Activated CD4-positive, alpha-beta T cell treated with anti-CD3 and anti-CD28 coated beads, Interleukin-2, amount 50 U/mL, for 1 hour (primary cell): ENCODE measurements at regions not wholly inside any gene's neighbourhood (a gene's known extent, or its start where the extent isn't known, plus 50 kb on each side); places are given as distances from the start of the nearest gene placed in this dataset.
"Not testable (repeated sequence)": the region's sequence is repeated elsewhere in the genome, so short reads cannot be mapped to it uniquely, and the experiment has no call there.

Experiments
- DNase-seq: peaks from one replicate; pipeline ENCODE4 v3.0.0-alpha.2; 2020

DNA sequence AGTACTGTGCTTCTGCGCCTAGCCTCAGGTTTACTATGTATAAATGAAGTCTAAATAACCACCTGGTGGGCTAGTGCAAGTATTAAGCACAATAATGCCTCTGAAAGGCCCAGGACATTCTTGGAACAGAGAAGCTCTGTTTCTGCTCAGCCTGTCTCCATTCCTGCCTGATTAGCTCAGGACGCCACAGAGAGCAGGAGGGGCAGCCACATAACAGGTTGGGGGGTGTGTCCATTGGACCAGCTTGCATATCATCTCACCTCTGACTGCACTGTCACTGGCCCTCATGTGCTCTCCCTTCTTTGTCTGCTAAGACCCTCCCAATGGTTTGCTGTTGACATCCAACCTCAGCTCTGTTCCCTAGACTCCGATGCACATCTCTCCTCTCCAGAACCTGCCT lies 52.8 kb upstream of the IKZF1 start:
- no peak for DNase-seq

DNA sequence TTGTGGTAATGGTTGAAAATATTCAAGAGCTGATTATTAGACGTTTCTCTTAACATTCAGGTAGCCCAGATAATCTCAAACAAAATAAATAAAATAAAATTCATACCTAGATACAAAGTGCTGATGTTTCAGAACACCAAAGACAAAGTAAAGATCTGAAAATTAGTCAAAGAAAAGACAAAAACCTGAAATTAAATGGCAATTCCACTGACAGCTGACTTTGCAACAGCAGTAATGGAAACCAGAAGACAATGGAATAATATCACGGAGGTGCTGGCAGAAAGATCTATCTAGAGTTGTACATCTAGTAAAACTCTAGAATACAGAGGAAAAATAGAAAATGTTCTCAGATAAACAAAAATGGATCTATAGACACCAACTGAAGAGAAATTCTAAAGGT lies 58.0 kb upstream of the IKZF1 start:
- no peak for DNase-seq

DNA sequence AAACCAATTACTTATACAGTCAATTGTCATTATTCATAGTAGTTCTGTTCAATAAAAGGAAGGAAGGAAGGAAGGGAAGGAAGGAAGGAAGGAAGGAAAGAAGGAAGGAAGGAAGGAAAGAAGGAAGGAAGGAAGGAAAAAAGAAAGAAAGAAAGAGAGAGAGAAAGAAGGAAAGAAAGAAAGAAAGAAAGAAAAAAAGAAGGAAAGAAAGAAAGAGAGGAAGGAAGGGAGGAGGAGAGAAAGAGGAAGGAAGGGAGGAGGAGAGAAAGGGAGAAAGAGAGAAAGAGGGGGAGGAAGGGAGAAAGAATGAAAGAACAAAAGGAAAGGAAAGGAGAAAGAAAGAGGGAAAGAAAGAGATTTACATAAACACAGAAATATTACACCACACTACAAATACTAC lies 62.4 kb upstream of the IKZF1 start:
- not testable (repeated sequence) for DNase-seq

DNA sequence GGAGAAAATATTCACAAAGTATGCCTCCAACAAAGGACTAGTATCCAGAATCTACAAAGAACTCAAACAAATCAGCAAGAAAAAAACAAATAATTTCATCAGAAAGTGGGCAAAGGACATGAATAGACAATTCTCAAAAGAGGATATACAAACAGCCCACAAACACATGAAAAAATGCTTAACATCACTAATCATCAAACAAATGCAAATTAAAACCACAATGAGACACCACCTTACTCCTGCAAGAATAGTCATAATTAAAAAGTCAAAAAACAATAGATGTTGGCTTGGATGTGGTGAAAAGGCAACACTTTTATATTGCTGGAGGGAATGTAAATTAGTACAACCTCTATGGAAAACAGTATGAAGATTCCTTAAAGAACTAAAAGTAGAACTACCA lies 63.8 kb upstream of the IKZF1 start:
- DNase-seq, result not testable (repeated sequence)

DNA sequence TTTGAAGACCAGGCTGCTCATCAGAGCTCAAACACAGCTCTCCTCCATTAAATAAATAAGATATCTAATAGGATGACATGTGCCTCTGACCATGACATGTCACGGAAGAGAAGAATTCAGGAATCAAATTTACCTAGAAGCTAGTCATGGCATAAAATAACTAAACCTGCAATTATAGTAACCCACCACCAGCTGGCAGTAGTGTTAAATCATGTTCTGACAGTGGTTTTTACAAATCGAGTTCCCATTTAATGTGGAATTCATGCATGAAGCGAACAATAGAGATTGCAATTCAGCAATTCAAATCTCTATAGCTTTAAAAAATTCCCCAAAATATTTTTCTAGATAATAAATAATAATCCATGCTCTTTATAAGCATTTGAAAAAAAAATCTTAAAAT lies 74.6 kb upstream of the IKZF1 start:
- DNase-seq, result no peak

DNA sequence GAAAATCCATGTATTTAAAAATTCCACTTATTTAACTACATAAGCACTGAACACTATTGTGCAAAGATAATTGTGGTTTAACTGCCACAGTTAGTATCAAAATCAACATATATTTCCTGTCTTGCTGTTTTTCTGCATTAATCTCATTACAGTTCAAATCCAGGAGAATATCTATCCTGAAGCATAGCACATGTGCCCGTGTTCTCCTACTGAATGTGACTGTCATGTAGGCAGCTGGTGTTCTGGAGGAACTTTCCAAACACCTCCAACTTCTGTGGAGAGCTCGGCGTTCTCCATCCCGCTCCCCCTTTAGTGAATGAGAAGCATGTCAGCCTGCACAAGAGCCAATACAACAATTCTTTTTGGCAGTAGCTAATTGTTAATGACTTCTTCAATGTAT lies 76.4 kb upstream of the IKZF1 start:
- no peak for DNase-seq

DNA sequence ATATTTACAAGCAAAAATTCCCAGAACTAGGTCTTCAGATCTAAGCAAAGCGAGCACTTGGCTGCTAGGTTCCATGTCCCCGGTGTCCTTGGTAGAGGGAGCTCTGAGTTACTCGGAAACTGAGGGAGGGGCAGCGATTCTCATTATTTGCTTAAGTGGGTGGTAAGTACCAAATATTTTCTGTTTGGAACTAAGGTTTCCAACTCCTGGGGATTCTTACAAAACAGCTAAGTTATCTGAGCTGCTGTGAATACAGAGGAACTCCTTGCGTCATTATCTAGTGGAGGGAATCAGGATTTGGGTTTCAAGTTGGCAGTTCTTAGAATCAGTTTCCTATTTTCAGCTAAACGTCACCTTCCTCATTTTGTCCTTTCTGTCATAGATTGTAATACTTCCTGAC lies 76.8 kb upstream of the IKZF1 start:
- no peak for DNase-seq

DNA sequence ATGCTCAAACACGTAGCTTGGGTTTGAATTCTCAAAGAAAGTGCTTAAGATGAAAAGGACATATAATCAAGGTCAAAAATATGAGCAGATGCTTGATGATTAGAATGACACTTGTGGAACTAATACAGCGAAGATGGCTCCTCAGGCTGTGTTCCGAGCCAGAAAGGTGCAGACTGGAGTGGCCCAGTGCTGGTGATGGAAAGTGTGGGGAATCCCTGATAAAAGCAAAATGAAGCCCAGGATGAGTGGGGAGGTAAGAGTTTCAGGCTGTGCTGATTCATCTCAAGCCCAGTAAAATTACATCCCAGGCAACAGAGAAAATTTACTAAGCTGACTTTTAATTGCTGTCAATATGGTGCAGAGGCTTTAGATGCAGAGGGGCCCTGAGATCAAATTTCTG lies 77.8 kb upstream of the IKZF1 start:
- no peak for DNase-seq

DNA sequence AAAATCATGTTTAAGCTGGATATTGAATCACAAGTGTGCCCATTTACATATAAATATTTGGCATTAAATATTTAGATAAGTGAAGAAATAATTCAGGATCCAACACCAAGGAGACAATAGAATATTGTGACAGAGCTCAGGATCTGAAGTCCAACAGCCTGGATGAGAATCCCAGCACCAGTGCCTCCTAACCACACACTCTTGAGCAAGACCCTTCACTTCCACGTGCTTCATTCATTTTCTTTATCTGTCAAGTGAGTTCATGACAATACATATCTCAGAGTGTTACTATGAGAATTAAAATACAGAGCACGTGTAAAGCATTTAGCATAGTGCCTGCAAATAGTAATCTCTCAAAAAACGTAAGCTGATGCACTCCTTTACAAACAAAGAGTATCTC lies 78.4 kb upstream of the IKZF1 start:
- no peak for DNase-seq

DNA sequence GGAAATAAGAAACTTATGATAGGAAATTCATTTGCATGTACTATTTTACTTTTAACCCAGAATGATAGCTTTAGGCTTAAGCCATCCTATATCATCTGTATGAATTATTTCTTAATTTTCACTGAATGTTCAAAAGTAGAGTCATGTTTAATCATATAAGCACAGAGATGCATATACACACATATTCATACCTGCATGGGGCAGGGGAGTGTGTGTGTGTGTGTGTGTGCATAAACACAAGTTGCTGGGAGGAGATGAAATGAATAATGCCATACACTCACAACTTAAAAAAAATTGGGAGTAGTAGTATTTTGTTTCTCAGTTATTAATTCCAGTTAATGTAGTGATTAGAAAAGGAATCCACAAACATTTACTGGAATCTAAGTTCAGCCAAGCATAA lies 83.1 kb upstream of the IKZF1 start:
- DNase-seq, result no peak

DNA sequence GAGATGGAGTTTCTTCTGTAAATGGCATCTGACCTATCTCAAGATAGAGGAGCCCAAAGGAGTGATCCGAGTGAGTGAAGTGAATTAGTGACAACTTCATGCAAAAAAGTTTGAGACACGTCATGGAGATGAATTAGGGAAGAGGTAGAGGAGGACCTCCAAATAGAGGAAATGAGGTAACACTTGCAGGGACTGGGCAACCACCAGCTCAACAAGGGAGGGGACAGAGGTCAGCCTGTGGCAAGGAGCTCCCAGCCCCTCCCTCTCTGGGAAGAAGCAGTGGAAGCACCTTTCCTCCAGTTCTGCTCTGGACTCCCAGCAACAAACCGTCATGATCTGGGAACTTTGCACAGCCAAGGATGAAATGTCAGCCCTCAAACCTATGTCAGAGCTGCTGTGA lies 83.5 kb upstream of the IKZF1 start:
- DNase-seq, result no peak

DNA sequence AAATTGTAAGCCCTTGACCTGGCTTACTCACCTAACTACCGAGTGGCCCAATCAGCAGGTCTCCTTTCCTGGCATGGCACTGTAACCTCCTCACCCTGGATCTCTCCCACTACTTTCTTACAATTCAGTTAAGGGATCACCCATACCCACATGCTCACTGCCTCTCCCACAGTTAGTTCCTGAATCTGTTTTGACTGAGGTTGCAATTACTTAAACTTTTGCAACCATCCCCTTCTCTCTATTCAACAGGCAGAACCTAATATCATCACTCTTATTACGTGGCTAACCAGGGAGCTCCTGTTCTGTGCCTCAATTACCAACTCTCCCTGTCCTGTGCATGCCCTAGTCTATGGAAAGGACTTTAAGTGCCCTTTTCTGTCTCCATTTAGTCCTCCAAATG lies 84.2 kb upstream of the IKZF1 start:
- DNase-seq, result no peak

DNA sequence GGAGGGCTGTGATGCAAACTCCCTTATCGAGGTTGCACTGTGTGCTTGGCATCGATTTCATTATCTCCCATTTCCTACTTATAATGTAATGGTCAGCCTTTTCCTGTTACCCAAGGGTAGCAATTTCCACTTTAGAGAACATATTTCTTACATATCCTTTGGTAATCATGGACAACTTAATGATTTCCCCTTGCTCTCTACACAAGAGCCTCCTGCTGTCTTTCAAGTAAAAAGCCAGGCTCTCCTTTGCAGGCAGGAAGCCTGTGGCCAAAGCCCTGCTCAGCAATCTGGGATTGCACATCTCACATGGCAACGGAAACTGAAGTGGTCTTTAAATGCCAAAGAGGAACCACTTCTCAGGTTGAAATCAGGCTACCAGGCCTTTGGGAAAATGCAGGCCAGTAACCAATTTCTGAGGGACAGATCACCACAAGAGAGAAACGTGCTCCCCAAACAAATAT lies 86.7 kb upstream of the IKZF1 start:
- DNase-seq, result no peak

DNA sequence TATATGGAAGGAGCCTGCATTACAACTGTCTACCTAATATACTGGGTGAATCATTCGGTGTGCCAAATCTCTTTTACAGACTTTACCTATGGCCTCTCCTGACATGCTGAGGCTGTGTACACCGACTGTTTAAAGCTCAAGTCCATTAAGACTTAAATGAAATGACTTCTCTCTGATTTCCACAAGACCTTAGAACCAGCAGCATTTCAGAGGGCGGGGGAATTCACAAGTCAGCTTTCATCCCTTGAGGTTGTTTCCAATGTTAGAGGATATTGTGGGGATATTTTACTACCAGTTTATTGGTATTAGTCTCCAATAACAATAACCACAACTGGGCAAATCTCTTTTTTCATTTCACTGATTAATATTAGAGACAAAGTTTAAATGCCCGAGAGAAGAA lies 87.1 kb upstream of the IKZF1 start:
- no peak for DNase-seq

DNA sequence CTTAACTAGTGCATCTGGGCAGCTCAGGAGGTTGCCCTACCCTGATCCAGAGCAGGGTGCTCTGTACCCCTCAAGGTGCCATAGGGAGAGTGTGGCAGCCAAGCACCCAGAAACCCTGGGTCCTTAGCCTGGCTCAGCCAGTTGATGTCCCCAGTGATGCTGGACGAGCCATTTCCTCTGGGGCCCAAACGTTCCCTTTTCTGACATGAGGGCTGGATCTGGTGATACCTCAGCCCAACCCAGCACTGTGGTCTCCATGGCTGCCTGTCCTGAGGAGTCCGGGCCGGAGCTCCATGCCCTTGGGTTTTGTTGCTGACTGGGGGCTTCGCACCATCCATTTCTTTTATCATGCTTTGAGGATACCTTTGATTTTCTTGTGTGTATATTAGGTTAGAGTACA lies 87.9 kb upstream of the IKZF1 start:
- DNase-seq, result no peak

DNA sequence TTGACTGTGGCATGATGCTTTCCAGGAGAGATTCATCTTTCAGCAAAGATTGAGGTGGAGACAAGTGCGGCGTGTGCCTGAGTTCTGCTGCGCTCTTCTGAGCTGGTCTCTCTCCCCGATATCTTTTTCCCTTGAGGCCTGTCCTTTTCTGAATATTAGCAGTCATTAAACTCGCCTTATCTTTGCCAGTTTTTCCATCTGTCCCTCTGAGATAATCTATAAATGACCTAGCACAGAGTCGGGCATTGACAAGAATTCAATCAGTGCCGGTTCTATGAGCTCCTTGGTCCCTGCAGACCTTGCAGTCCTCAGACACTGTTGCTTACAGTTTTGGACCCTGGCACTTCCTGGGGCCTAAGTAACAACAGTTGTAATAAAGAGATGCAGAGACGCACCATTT lies 89.7 kb upstream of the IKZF1 start:
- DNase-seq, result no peak

DNA sequence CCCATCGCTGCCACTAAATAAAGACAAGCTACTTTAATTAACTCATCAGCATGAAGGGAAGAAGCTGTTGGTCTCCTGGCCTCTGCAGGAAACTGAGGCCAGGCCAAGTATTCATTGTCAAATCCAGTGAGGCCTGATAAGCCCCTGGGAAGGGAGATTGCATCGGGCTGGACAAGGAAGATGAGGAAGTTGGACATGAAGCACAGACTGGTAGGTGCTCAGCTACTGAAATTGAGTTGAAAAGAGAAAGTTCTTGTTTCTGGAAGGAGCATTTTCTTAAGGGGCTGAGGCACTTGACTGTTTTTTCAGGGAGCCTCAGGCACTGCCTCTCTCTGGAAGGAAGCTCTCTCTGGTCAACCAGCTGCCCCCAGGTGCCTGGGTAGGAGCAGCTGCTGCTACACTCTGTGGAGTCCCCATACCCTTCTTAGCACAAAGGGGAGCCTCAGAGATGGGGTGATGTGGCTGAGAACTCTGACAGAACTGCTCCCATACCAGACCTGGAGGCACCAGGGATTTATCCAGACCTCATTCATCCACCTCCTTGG lies 90.3 kb upstream of the IKZF1 start:
- no peak for DNase-seq

DNA sequence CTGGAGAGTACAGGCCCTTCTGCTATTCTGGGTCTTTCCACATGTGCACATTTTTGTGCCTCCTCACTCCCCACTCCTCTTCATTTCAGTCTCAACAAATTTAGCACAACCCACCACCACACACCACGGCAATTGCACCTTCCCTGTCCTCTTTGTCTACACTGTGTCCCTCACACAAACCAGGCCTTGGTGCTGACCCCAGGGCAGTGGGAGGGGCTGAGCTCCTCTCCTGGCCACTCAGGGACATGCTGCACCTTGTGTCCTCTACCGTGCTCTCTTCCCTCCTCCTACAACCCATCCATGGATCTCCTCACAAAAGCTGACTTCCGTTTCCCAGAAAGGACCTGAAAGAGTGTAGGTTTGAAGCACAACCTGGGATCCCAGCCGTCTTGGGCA lies 90.9 kb upstream of the IKZF1 start:
- DNase-seq, result no peak

DNA sequence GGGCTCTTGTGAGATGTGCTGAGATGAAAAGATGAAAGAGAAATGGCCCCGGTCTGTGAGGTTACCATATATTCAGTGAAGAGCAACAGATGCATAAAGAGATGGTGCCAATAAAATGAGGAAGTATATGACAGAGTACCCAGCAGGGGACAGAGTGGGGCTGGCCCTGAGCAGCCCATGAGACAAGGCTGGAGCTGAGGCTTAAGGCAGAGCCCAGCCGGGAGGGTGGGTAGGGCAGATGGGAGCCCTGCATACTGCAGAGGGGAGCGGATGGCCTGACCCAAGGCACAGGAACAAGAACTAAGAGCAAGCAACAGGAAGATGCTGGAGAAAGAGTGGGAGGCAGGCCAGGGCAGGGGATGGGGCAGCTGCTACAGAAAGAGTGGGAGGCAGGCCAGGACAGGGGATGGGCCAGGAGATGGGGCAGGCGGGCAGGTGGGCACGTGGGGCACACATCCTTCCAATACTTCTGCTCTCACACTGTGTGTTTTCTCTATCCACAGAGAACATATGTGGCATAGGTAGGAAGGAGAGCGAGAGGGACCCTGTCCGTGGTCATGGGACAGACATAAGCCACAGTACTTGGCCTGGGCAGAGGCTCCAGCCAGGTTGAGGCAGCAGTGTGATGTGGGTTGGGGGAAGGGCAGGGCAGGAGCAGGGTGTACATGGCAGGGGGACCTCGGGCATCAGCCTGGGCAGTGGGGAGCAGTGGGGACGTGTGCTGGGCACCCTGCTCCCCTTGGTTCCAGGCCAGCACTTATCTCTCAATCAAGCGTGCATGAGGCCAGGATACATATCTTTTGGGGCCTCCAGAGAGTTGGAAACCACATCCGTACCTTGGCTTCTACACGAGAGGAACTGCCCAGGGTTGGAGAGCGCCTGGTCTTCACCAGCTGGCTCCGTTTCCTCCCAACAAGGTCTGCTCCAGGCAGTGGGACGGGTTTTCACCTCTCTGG lies 91.6 kb upstream of the IKZF1 start:
- no peak for DNase-seq

DNA sequence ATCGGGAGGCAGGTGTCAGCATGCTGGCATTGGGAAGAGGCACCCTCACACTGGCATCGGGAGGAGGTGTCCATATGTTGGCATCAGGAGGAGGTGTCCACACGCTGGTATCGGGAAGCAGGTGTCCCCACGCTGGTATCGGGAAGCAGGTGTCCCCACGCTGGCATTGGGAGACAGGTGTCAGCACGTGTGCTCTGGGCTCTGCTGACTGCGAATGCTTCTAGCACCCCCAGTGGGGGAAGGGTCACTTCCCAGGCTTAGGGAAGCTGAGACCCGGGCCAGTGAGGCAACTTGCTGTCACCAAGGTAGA lies 92.5 kb upstream of the IKZF1 start:
- no peak for DNase-seq

DNA sequence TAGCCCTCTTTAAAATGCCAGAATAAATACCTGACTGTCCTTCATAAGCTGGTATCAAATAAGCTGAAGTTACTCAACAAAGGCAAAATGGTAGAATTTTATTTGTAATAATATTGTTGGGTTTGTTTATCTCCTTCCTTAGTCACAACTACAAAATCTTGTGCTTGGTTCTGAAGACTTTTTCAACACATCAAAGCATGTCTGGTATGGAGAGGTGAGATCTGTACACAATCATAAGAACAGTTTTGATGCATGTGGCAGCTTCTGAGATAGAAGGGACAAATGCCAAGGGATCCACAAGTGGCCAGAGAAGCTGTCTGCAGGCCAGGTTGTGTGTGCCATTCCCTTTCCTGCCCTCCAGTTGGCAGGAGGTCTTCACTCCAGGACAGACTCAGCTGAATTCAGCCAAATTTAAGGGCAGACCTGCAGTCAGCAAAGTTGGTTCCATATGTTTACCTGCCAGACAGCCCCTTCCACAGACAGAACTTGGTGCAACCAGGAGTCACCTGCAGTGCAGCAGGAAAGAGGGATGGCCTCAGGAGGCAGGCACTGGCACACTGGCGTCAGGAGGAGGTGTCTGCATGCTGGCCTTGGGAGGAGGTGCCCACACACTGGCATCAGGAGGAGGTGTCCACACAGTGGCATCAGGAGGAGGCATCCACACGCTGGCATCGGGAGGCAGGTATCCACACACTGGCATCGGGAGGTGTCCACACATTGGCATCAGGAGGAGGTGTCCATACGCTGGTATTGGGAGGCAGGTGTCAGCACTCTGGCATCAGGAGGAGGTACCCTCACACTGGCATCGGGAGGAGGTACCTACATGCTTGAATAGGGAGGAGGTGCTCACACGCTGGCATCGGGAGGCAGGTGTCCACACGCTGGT lies 93.1 kb upstream of the IKZF1 start:
- no peak for DNase-seq

DNA sequence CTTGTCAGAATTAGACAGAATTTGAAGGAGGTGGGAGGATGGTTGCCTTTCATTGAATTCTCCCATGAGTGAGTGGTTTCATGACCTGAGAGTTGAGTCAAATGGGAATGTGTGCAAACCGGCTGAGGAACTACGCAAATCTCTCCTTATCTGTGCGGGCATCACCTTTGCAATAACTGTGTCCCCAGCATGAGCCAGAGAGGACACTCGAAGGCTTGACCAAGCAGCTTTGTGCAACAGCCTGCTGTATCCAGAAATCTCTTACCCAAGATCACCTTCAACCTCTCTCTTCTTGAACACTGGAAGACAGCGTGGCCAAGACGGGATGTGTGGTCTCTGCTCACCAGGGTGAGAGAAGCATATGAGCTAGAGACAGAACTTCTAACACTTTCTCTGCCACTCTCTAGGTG lies 93.8 kb upstream of the IKZF1 start:
- DNase-seq, result no peak

DNA sequence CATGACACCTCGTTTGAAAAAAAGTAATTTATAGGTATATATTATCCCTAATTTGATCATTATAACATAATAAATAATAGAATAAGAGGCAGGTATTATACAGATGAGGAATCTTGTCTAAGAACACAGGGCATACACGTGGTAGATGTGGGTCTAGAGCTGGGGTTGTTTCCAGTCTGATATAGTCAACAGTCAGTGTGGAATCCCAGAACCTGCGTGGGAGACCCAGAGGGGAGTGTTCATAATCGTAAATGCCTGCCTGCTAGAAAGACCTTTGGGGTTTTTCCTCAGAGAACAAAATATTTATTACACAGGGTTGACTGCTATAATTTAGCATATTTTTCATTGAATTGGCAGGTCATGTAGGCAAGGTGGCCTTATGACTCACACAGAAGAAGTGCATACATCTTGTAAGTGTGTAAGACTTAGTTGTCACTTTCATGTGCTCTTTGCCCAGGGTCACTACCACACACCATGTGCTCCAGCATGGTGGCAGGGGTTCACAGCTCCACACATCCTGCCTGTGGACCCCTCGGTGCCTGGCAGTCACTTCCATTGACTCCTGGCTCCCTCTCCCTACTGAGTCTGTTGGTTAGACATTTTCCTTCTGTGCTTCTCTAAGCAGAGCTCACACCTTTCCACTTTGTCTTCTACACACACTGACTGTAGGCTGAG lies 94.9 kb upstream of the IKZF1 start:
- no peak for DNase-seq
